Esophagus muscularis mucosa (tissue), 4 donors: ENCODE measurements at regions not wholly inside any gene's neighbourhood (a gene's known extent, or its start where the extent isn't known, plus 50 kb on each side); places are given as distances from the start of the nearest gene placed in this dataset.

Experiments
- DNase-seq: peaks from one replicate; pipeline ENCODE4 v3.0.0-alpha.2; 2017; ENCODE audit errors: extremely low spot score
- H3K27ac ChIP-seq, 4 donors: fragments of 200-600 bp; sonication (generic); replicated peaks in 1 of 4; 1 replicate in 3 of 4; 2 replicates in 1 of 4; pipeline ENCODE4 v1.5.1; 2016 to 2019; ENCODE audit warnings: mild to moderate bottlenecking in 1 of 4
- H3K27me3 ChIP-seq, 4 donors: fragments of 200-600 bp; sonication (generic); one replicate each; pipeline versions ENCODE4 v1.5.1 to v1.6.0; 2016 to 2019
- H3K36me3 ChIP-seq, 4 donors: fragments of 200-600 bp; sonication (generic); one replicate each; pipeline ENCODE4 v1.5.1; 2016 to 2019
- H3K4me1 ChIP-seq, 4 donors: fragments of 200-600 bp; sonication (generic); one replicate each; pipeline ENCODE4 v1.5.1; 2016 to 2019
- H3K4me3 ChIP-seq, 4 donors: fragments of 200-600 bp; sonication (generic); 1 replicate in 2 of 4; 2 replicates in 2 of 4; pipeline ENCODE4 v1.5.1; 2016 to 2019; ENCODE audit warnings: mild to moderate bottlenecking in 4 of 4, moderate library complexity in 1 of 4
- H3K9me3 ChIP-seq, 4 donors: fragments of 200-600 bp; sonication (generic); 1 replicate in 3 of 4; 2 replicates in 1 of 4; pipeline ENCODE4 v1.5.1; 2016 to 2019
- EP300 ChIP-seq: sonication (generic); formaldehyde crosslinking; IDR thresholded peaks from one replicate; pipeline ENCODE4 v1.6.1; 2017; ENCODE audit warnings: antibody characterized with exemption
- POLR2A ChIP-seq: fragments of 450-650 bp; IDR thresholded peaks from one replicate; pipeline ENCODE4 v1.6.1; 2017; ENCODE audit warnings: antibody characterized with exemption, moderate library complexity, mild to moderate bottlenecking, low read depth
- POLR2AphosphoS5 ChIP-seq, 2 donors: sonication (generic); formaldehyde crosslinking; IDR thresholded peaks; one replicate each; pipeline ENCODE4 v1.6.1; 2017; ENCODE audit warnings: antibody characterized with exemption in 2 of 2
- WGBS: methylation state at CpG from one replicate; pipeline ENCODE4 v1.1.5; 2018; 5-methylcytosine and 5-hydroxymethylcytosine counted together
- intact Hi-C: fragments of 100-400 bp; cut with DNase I; formaldehyde crosslinking; loops from one replicate; pipeline ENCODE4 v1.15.1; 2023
- TF ChIP-seq, protein P1 (sequence below), 3 experiments: fragments of 200-600 bp in 2 of 3; fragments of 450-650 bp in 1 of 3; sonication (generic) in 2 of 3; IDR thresholded peaks; one replicate each; pipeline ENCODE4 v1.5.1; 2017 to 2019; ENCODE audit warnings: antibody characterized with exemption in 3 of 3, mild to moderate bottlenecking in 2 of 3, moderate library complexity in 1 of 3

DNA sequence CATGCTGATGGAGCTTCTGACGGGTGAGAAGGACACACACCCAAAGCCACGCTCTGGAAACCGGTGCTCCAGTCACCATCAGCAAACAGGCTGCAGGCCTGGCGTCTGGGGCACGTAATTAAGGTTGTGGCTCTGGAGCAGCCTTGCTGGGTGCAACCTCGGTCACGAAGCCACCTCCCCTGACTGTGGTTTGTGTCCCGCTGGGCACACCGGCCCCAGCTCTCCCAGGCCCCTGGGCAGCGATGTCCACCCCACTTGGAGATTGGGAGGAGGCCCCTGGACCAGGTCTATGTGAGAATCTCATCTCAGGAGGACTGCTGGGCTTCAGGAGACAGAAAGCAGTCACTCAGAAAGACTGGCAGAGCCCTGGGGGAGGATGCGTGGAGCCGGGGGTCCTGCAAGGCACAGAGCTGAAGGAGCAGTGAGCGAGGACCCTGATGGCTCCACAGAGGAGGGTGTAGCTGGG, 631.6 kb downstream of the BRD1 start:
- Histone ChIP-seq H3K27me3 (peaks cover 0 to 36% (median 0%) of the 10 kb centered on the region in 4 donors), H3K36me3 (no peaks in the 10 kb centered on the region), H3K4me3 (no peak overlapping the region), H3K4me1 (peaks cover 4 to 12% (median 10%) of the 10 kb centered on the region in 4 donors), H3K9me3 (no peaks in the 10 kb centered on the region), H3K27ac (no peak overlapping the region)
- intact Hi-C loops, result no loop called here
- WGBS, result 81% methylated on average over 6 of the region's 13 CpGs
- TF ChIP-seq, protein P1, sequence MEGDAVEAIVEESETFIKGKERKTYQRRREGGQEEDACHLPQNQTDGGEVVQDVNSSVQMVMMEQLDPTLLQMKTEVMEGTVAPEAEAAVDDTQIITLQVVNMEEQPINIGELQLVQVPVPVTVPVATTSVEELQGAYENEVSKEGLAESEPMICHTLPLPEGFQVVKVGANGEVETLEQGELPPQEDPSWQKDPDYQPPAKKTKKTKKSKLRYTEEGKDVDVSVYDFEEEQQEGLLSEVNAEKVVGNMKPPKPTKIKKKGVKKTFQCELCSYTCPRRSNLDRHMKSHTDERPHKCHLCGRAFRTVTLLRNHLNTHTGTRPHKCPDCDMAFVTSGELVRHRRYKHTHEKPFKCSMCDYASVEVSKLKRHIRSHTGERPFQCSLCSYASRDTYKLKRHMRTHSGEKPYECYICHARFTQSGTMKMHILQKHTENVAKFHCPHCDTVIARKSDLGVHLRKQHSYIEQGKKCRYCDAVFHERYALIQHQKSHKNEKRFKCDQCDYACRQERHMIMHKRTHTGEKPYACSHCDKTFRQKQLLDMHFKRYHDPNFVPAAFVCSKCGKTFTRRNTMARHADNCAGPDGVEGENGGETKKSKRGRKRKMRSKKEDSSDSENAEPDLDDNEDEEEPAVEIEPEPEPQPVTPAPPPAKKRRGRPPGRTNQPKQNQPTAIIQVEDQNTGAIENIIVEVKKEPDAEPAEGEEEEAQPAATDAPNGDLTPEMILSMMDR (IDR thresholded peaks at IDR 0.05), result no peak
- no peak for TF ChIP-seq POLR2A
- TF ChIP-seq POLR2AphosphoS5 (IDR thresholded peaks at IDR 0.05), result no peak
- TF ChIP-seq EP300, result no peak
- DNase-seq, result no peak

DNA sequence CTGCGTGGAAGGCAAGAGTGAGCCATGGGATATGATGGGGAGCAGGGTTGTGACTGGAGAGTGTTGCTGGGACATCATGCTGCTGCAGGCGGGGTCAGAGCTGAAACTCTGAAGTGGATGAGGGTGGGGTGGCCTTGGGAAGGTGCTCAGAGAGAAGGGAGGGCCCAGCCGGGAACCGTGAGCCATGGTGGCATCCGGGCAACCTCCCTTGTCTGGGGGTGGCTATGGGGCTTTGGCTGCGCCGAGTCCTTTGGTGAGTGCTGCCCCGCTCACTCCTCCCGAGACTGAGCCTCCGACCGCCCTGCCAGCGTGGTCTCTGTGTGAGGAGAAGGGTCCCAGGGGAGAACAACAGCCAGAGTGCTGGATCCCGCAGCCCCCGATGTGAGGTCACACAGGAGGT, 632.0 kb downstream of the BRD1 start:
- H3K36me3 ChIP-seq, result no peaks in the 10 kb centered on the region
- WGBS, result 81% methylated on average over 14 of the region's 14 CpGs
- no peaks in the 10 kb centered on the region for H3K9me3 ChIP-seq
- H3K4me3 ChIP-seq, result no peak overlapping the region
- no peak overlapping the region for H3K27ac ChIP-seq
- no peak for DNase-seq
- peaks cover 4 to 12% (median 10%) of the 10 kb centered on the region in 4 donors for H3K4me1 ChIP-seq
- intact Hi-C loops, result no loop called here
- peaks cover 0 to 39% (median 0%) of the 10 kb centered on the region in 4 donors for H3K27me3 ChIP-seq
- TF ChIP-seq EP300 (no peak), POLR2A (no peak), POLR2AphosphoS5 (IDR thresholded peaks at IDR 0.05) (no peak)
- TF ChIP-seq, protein P1 (IDR thresholded peaks at IDR 0.05), result no peak

GRCh38 chr22:49193901-49194465, 633.7 kb downstream of the BRD1 start:
- DNase-seq, result no peak
- TF ChIP-seq, protein P1 (IDR thresholded peaks at IDR 0.05), result no peak
- TF ChIP-seq POLR2AphosphoS5 (IDR thresholded peaks at IDR 0.05) (no peak), EP300 (no peak), POLR2A (no peak)
- Histone ChIP-seq H3K4me3 (no peak overlapping the region), H3K27ac (no peak overlapping the region), H3K27me3 (peaks cover 0 to 51% (median 0%) of the 10 kb centered on the region in 4 donors), H3K9me3 (no peaks in the 10 kb centered on the region), H3K4me1 (peaks cover 4 to 12% (median 10%) of the 10 kb centered on the region in 4 donors), H3K36me3 (no peaks in the 10 kb centered on the region)
- intact Hi-C loops, result no loop called here
- WGBS, result 78% methylated on average over 6 of the region's 13 CpGs

GRCh38 chr22:49193348-49193747, 634.3 kb downstream of the BRD1 start:
- DNase-seq, result no peak
- WGBS, result 86% methylated on average over 14 of the region's 14 CpGs
- intact Hi-C loops, result no loop called here
- Histone ChIP-seq H3K27ac (no peak overlapping the region), H3K4me1 (peaks cover 4 to 12% (median 10%) of the 10 kb centered on the region in 4 donors), H3K4me3 (no peak overlapping the region), H3K9me3 (no peaks in the 10 kb centered on the region), H3K27me3 (peaks cover 0 to 56% (median 0%) of the 10 kb centered on the region in 4 donors), H3K36me3 (no peaks in the 10 kb centered on the region)
- TF ChIP-seq EP300 (no peak), POLR2AphosphoS5 (IDR thresholded peaks at IDR 0.05) (no peak), POLR2A (no peak)
- TF ChIP-seq, protein P1 (IDR thresholded peaks at IDR 0.05), result no peak

GRCh38 chr22:49192857-49193250, 634.8 kb downstream of the BRD1 start:
- H3K4me1 ChIP-seq, result peaks cover 4 to 8% (median 7%) of the 10 kb centered on the region in 4 donors
- WGBS, result 79% methylated on average over 8 of the region's 8 CpGs
- peaks cover 0 to 60% (median 0%) of the 10 kb centered on the region in 4 donors for H3K27me3 ChIP-seq
- intact Hi-C loops, result no loop called here
- no peaks in the 10 kb centered on the region for H3K9me3 ChIP-seq
- DNase-seq, result no peak
- H3K4me3 ChIP-seq, result no peak overlapping the region
- TF ChIP-seq, protein P1 (IDR thresholded peaks at IDR 0.05), result no peak
- TF ChIP-seq POLR2A, result no peak
- TF ChIP-seq POLR2AphosphoS5 (IDR thresholded peaks at IDR 0.05), result no peak
- no peak for TF ChIP-seq EP300
- no peak overlapping the region for H3K27ac ChIP-seq
- no peaks in the 10 kb centered on the region for H3K36me3 ChIP-seq
